ENCODE measurements at regions not wholly inside any gene's neighbourhood (a gene's known extent, or its start where the extent isn't known, plus 50 kb on each side); places are given as distances from the start of the nearest gene placed in this dataset.

GRCh38 chr12:92224685-92225331, 79.2 kb upstream of the BTG1 start:
- no peaks in the 10 kb centered on the region for H3K9me3 ChIP-seq
- H3K27ac Mint-ChIP-seq (ENCODE audit: unreplicated experiment), result no peak overlapping the region
- H3K27me3 Mint-ChIP-seq (ENCODE audit: insufficient read depth, unreplicated experiment), result no peaks in the 10 kb centered on the region
- ChIA-PET CTCF (no interaction called here), POLR2A (no interaction called here)
- TF ChIP-seq CTCF (IDR thresholded peaks at IDR 0.05; ENCODE audit: insufficient read depth in 1 of 2, low read depth in 1 of 2, low read length in 1 of 2, severe bottlenecking in 1 of 2, unreplicated experiment in 1 of 2), result no peak
- H3K4me1 ChIP-seq, result no peaks in the 10 kb centered on the region; the same call in 1 of the 2 replicates
- no peaks in the 10 kb centered on the region for H3K36me3 Mint-ChIP-seq (ENCODE audit: insufficient read depth, unreplicated experiment)
- no peaks in the 10 kb centered on the region for H3K27me3 ChIP-seq (replicated peaks; ENCODE audit: control insufficient read depth, insufficient read depth, low read length)
- intact Hi-C loops (cut with micrococcal nuclease; ENCODE audit: unreplicated experiment), result loop anchor here (5.0 kb wide), 1 partner anchor 78 kb away; the partner anchor contains the start of gene BTG1
- H3K4me1 Mint-ChIP-seq (ENCODE audit: low read depth, unreplicated experiment), result no peaks in the 10 kb centered on the region
- no peak overlapping the region for H3K4me3 ChIP-seq (ENCODE audit: low read depth, low read length)
- no peak overlapping the region for H3K4me3 Mint-ChIP-seq (ENCODE audit: unreplicated experiment)
- DNase-seq, result no peak
- no TSS peak for BruUV-seq (replicated peaks)
- no peaks in the 10 kb centered on the region for H3K36me3 ChIP-seq (ENCODE audit: control insufficient read depth, insufficient read depth, low read length)
- H3K9me3 Mint-ChIP-seq (ENCODE audit: unreplicated experiment), result no peaks in the 10 kb centered on the region

- H3K4me1 Mint-ChIP-seq (ENCODE audit: low read depth, unreplicated experiment), result no peaks in the 10 kb centered on the region
- H3K4me3 Mint-ChIP-seq (ENCODE audit: unreplicated experiment), result no peak overlapping the region
- H3K27ac Mint-ChIP-seq (ENCODE audit: unreplicated experiment), result no peak overlapping the region
- TF ChIP-seq CTCF (IDR thresholded peaks at IDR 0.05; ENCODE audit: insufficient read depth in 1 of 2, low read depth in 1 of 2, low read length in 1 of 2, severe bottlenecking in 1 of 2, unreplicated experiment in 1 of 2), result no peak
- Histone ChIP-seq H3K4me3 (ENCODE audit: low read depth, low read length) (no peak overlapping the region), H3K9me3 (no peaks in the 10 kb centered on the region), H3K27me3 (replicated peaks; ENCODE audit: control insufficient read depth, insufficient read depth, low read length) (no peaks in the 10 kb centered on the region), H3K36me3 (ENCODE audit: control insufficient read depth, insufficient read depth, low read length) (no peaks in the 10 kb centered on the region), H3K4me1 (no peaks in the 10 kb centered on the region; the same call in 1 of the 2 replicates)
- POLR2A ChIA-PET, result no interaction called here
- no peaks in the 10 kb centered on the region for H3K36me3 Mint-ChIP-seq (ENCODE audit: insufficient read depth, unreplicated experiment)
- DNase-seq, result no peak
- H3K27me3 Mint-ChIP-seq (ENCODE audit: insufficient read depth, unreplicated experiment), result no peaks in the 10 kb centered on the region
- H3K9me3 Mint-ChIP-seq (ENCODE audit: unreplicated experiment), result no peaks in the 10 kb centered on the region
- CTCF ChIA-PET, result no interaction called here
- BruUV-seq (replicated peaks), result no TSS peak
- intact Hi-C loops (cut with micrococcal nuclease; ENCODE audit: unreplicated experiment), result loop anchor here (5.0 kb wide), 1 partner anchor 76 kb away; the partner anchor contains the start of gene BTG1
These were observed 77.8 kb upstream of the BTG1 start for GRCh38 chr12:92223481-92223880.

- H3K4me3 Mint-ChIP-seq (ENCODE audit: unreplicated experiment), result no peak overlapping the region
- no peaks in the 10 kb centered on the region for H3K27me3 Mint-ChIP-seq (ENCODE audit: insufficient read depth, unreplicated experiment)
- H3K4me3 ChIP-seq (ENCODE audit: low read depth, low read length), result no peak overlapping the region
- H3K4me1 ChIP-seq, result no peaks in the 10 kb centered on the region; the same call in 1 of the 2 replicates
- CTCF ChIA-PET, result no interaction called here
- H3K4me1 Mint-ChIP-seq (ENCODE audit: low read depth, unreplicated experiment), result no peaks in the 10 kb centered on the region
- POLR2A ChIA-PET, result no interaction called here
- no peaks in the 10 kb centered on the region for H3K9me3 ChIP-seq
- TF ChIP-seq CTCF (IDR thresholded peaks at IDR 0.05; ENCODE audit: insufficient read depth in 1 of 2, low read depth in 1 of 2, low read length in 1 of 2, severe bottlenecking in 1 of 2, unreplicated experiment in 1 of 2), result no peak
- no TSS peak for BruUV-seq (replicated peaks)
- DNase-seq, result no peak
- H3K36me3 Mint-ChIP-seq (ENCODE audit: insufficient read depth, unreplicated experiment), result no peaks in the 10 kb centered on the region
- intact Hi-C loops (cut with micrococcal nuclease; ENCODE audit: unreplicated experiment), result loop anchor here (5.0 kb wide), 1 partner anchor 74 kb away; the partner anchor contains the start of gene BTG1
- H3K27ac Mint-ChIP-seq (ENCODE audit: unreplicated experiment), result no peak overlapping the region
- no peaks in the 10 kb centered on the region for H3K36me3 ChIP-seq (ENCODE audit: control insufficient read depth, insufficient read depth, low read length)
- no peaks in the 10 kb centered on the region for H3K9me3 Mint-ChIP-seq (ENCODE audit: unreplicated experiment)
- H3K27me3 ChIP-seq (replicated peaks; ENCODE audit: control insufficient read depth, insufficient read depth, low read length), result no peaks in the 10 kb centered on the region
These were observed 76.1 kb upstream of the BTG1 start for GRCh38 chr12:92221656-92222315.

All from Caco-2 (cell line).